ENCODE measurements at regions not wholly inside any gene's neighbourhood (a gene's known extent, or its start where the extent isn't known, plus 50 kb on each side); places are given as distances from the start of the nearest gene placed in this dataset.

GRCh38 chr4:112708772-112709171, 71.8 kb downstream of the LARP7 start:
- no peak overlapping the region for H3K27ac Mint-ChIP-seq (ENCODE audit: unreplicated experiment)
- no peaks in the 10 kb centered on the region for H3K9me3 Mint-ChIP-seq (ENCODE audit: low read depth, unreplicated experiment)
- TF ChIP-seq, protein P1, sequence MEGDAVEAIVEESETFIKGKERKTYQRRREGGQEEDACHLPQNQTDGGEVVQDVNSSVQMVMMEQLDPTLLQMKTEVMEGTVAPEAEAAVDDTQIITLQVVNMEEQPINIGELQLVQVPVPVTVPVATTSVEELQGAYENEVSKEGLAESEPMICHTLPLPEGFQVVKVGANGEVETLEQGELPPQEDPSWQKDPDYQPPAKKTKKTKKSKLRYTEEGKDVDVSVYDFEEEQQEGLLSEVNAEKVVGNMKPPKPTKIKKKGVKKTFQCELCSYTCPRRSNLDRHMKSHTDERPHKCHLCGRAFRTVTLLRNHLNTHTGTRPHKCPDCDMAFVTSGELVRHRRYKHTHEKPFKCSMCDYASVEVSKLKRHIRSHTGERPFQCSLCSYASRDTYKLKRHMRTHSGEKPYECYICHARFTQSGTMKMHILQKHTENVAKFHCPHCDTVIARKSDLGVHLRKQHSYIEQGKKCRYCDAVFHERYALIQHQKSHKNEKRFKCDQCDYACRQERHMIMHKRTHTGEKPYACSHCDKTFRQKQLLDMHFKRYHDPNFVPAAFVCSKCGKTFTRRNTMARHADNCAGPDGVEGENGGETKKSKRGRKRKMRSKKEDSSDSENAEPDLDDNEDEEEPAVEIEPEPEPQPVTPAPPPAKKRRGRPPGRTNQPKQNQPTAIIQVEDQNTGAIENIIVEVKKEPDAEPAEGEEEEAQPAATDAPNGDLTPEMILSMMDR (IDR thresholded peaks at IDR 0.05; ENCODE audit: unreplicated experiment) = no peak
- BruUV-seq (replicated peaks) = no TSS peak
- H3K27me3 Mint-ChIP-seq (ENCODE audit: unreplicated experiment) = peaks cover 36% of the 10 kb centered on the region
- H3K4me1 Mint-ChIP-seq (ENCODE audit: low read depth, unreplicated experiment) = peaks cover 13% of the 10 kb centered on the region
- no peak overlapping the region for H3K4me3 Mint-ChIP-seq (ENCODE audit: low read depth, unreplicated experiment)
- H3K36me3 Mint-ChIP-seq (ENCODE audit: insufficient read depth, unreplicated experiment) = peaks cover 6% of the 10 kb centered on the region
- CTCF ChIA-PET = no interaction called here
- no peak for DNase-seq
- intact Hi-C loops (cut with micrococcal nuclease; ENCODE audit: unreplicated experiment) = no loop called here

GRCh38 chr4:112714922-112715901, 78.3 kb downstream of the LARP7 start:
- H3K4me3 Mint-ChIP-seq (ENCODE audit: low read depth, unreplicated experiment) = no peak overlapping the region
- no peaks in the 10 kb centered on the region for H3K9me3 Mint-ChIP-seq (ENCODE audit: low read depth, unreplicated experiment)
- no peak overlapping the region for H3K27ac Mint-ChIP-seq (ENCODE audit: unreplicated experiment)
- H3K27me3 Mint-ChIP-seq (ENCODE audit: unreplicated experiment) = no peaks in the 10 kb centered on the region
- BruUV-seq (replicated peaks) = no TSS peak
- H3K4me1 Mint-ChIP-seq (ENCODE audit: low read depth, unreplicated experiment) = no peaks in the 10 kb centered on the region
- TF ChIP-seq, protein P1 (IDR thresholded peaks at IDR 0.05; ENCODE audit: unreplicated experiment) = no peak
- DNase-seq = no peak
- CTCF ChIA-PET = interaction anchor here (0.6 kb wide), 1 partner anchor 261 kb away, joined by 3 read pairs; no protein-coding TSS in a partner anchor
- intact Hi-C loops (cut with micrococcal nuclease; ENCODE audit: unreplicated experiment) = no loop called here
- H3K36me3 Mint-ChIP-seq (ENCODE audit: insufficient read depth, unreplicated experiment) = no peaks in the 10 kb centered on the region

GRCh38 chr4:112717856-112718255, 80.9 kb downstream of the LARP7 start:
- intact Hi-C loops (cut with micrococcal nuclease; ENCODE audit: unreplicated experiment) = no loop called here
- Mint-ChIP-seq H3K9me3 (ENCODE audit: low read depth, unreplicated experiment) (no peaks in the 10 kb centered on the region), H3K27me3 (ENCODE audit: unreplicated experiment) (no peaks in the 10 kb centered on the region), H3K36me3 (ENCODE audit: insufficient read depth, unreplicated experiment) (no peaks in the 10 kb centered on the region), H3K4me1 (ENCODE audit: low read depth, unreplicated experiment) (no peaks in the 10 kb centered on the region), H3K27ac (ENCODE audit: unreplicated experiment) (no peak overlapping the region), H3K4me3 (ENCODE audit: low read depth, unreplicated experiment) (no peak overlapping the region)
- BruUV-seq (replicated peaks) = no TSS peak
- CTCF ChIA-PET = no interaction called here
- no peak for DNase-seq
- TF ChIP-seq, protein P1 (IDR thresholded peaks at IDR 0.05; ENCODE audit: unreplicated experiment) = no peak

GRCh38 chr4:112721627-112722026, 84.7 kb downstream of the LARP7 start:
- CTCF ChIA-PET = interaction anchor here (0.6 kb wide), 2 partner anchors 18 to 582 kb away, joined by 3 to 5 read pairs; no protein-coding TSS in a partner anchor
- Mint-ChIP-seq H3K27me3 (ENCODE audit: unreplicated experiment) (no peaks in the 10 kb centered on the region), H3K27ac (ENCODE audit: unreplicated experiment) (no peak overlapping the region), H3K36me3 (ENCODE audit: insufficient read depth, unreplicated experiment) (no peaks in the 10 kb centered on the region), H3K4me3 (ENCODE audit: low read depth, unreplicated experiment) (no peak overlapping the region), H3K4me1 (ENCODE audit: low read depth, unreplicated experiment) (peaks cover 8% of the 10 kb centered on the region), H3K9me3 (ENCODE audit: low read depth, unreplicated experiment) (no peaks in the 10 kb centered on the region)
- BruUV-seq (replicated peaks) = no TSS peak
- intact Hi-C loops (cut with micrococcal nuclease; ENCODE audit: unreplicated experiment) = no loop called here
- TF ChIP-seq, protein P1 (IDR thresholded peaks at IDR 0.05; ENCODE audit: unreplicated experiment) = no peak
- no peak for DNase-seq
